ENCODE measurements at regions not wholly inside any gene's neighbourhood (a gene's known extent, or its start where the extent isn't known, plus 50 kb on each side); places are given as distances from the start of the nearest gene placed in this dataset.

- no peak for ATAC-seq
- Mint-ChIP-seq H3K9me3 (peaks cover 0 to 27% (median 6%) of the 10 kb centered on the region in 9 donors), H3K4me3 (no peak overlapping the region), H3K36me3 (no peaks in the 10 kb centered on the region), H3K27ac (no peak overlapping the region), H3K27me3 (peaks cover 0 to 2% (median 0%) of the 10 kb centered on the region in 5 donors), H3K4me1 (no peaks in the 10 kb centered on the region)
- POLR2A ChIA-PET = no interaction called here
- no peak for DNase-seq
Measured at GRCh38 chr4:67036791-67037190, 508.5 kb downstream of the CENPC start.

DNA sequence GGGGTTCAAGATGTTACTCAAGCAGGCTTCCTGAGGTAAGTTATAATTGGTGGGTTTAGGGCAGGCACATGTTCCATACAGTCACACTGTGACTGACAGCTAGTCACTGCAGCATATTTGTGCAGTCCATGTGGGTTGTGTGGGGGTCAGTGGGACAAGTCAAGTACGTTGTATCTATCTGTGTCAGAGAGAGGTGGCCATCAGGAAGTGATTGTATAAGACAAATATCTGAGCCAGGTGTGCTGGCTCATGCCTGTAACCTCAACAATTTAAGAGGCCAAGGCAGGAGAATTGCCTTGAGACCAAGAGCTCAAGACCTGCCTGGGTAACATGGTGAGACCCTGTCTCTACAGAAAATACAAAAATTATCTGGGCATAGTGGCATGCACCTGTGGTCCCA, 509.3 kb downstream of the CENPC start:
- Mint-ChIP-seq H3K9me3 (peaks cover 0 to 27% (median 6%) of the 10 kb centered on the region in 9 donors), H3K36me3 (no peaks in the 10 kb centered on the region), H3K4me3 (no peak overlapping the region), H3K27me3 (peaks cover 0 to 2% (median 0%) of the 10 kb centered on the region in 5 donors), H3K27ac (no peak overlapping the region), H3K4me1 (no peaks in the 10 kb centered on the region)
- ATAC-seq (no peak), DNase-seq (no peak)
- POLR2A ChIA-PET = no interaction called here

DNA sequence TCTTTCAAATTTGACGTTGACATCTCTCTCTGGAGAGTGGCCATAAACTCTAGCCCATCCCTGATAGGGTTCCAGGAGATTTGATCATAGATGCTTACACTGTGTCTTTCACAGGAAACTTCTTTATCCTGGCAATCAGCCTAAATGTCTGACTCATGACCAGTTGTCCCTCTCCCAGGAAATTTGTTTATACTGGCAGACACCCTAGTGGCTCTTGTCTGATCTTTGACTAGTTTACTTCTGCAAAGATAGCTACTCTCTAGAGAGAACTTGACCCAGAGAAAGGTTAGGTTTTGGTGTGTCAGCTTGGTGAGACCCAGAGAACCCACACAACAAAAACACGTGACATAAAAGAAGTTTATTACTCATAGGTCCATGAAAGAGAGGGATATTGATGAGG, 509.8 kb downstream of the CENPC start:
- ATAC-seq = no peak
- Mint-ChIP-seq H3K36me3 (no peaks in the 10 kb centered on the region), H3K27ac (no peak overlapping the region), H3K4me3 (no peak overlapping the region), H3K9me3 (peaks cover 0 to 27% (median 6%) of the 10 kb centered on the region in 9 donors), H3K27me3 (peaks cover 0 to 2% (median 0%) of the 10 kb centered on the region in 5 donors), H3K4me1 (no peaks in the 10 kb centered on the region)
- no peak for DNase-seq
- POLR2A ChIA-PET = no interaction called here

GRCh38 chr4:67030636-67031035, 514.7 kb downstream of the CENPC start:
- no peak overlapping the region for H3K4me3 Mint-ChIP-seq
- H3K36me3 Mint-ChIP-seq = no peaks in the 10 kb centered on the region
- POLR2A ChIA-PET = no interaction called here

GRCh38 chr4:67020438-67020797, 524.9 kb downstream of the CENPC start:
- peaks cover 2 to 39% (median 9%) of the 10 kb centered on the region in 9 donors for H3K9me3 Mint-ChIP-seq
- ATAC-seq = no peak
- H3K27ac Mint-ChIP-seq = no peak overlapping the region
- no peaks in the 10 kb centered on the region for H3K4me1 Mint-ChIP-seq
- DNase-seq = no peak
- no peaks in the 10 kb centered on the region for H3K36me3 Mint-ChIP-seq
- POLR2A ChIA-PET = no interaction called here
- peaks cover 0 to 3% (median 0%) of the 10 kb centered on the region in 5 donors for H3K27me3 Mint-ChIP-seq
- no peak overlapping the region for H3K4me3 Mint-ChIP-seq

More at GRCh38 chr4:67030636-67031035, 514.7 kb downstream of the CENPC start:
- H3K27me3 Mint-ChIP-seq = no peaks in the 10 kb centered on the region
- no peaks in the 10 kb centered on the region for H3K4me1 Mint-ChIP-seq
- no peak overlapping the region for H3K27ac Mint-ChIP-seq
- DNase-seq = no peak
- peaks cover 0 to 12% (median 3%) of the 10 kb centered on the region in 9 donors for H3K9me3 Mint-ChIP-seq
- no peak for ATAC-seq

GRCh38 chr4:67019686-67020437, 525.4 kb downstream of the CENPC start:
- DNase-seq = no peak
- Mint-ChIP-seq H3K27ac (no peak overlapping the region), H3K27me3 (peaks cover 0 to under 1% (median 0%) of the 10 kb centered on the region in 5 donors), H3K4me3 (no peak overlapping the region), H3K4me1 (no peaks in the 10 kb centered on the region), H3K36me3 (no peaks in the 10 kb centered on the region), H3K9me3 (peaks cover 1 to 37% (median 9%) of the 10 kb centered on the region in 9 donors)
- no peak for ATAC-seq
- POLR2A ChIA-PET = no interaction called here

GRCh38 chr4:67014592-67014991, 530.7 kb downstream of the CENPC start:
- Mint-ChIP-seq H3K27me3 (no peaks in the 10 kb centered on the region), H3K4me1 (no peaks in the 10 kb centered on the region), H3K4me3 (no peak overlapping the region), H3K9me3 (peaks cover 4 to 45% (median 11%) of the 10 kb centered on the region in 9 donors), H3K36me3 (no peaks in the 10 kb centered on the region), H3K27ac (no peak overlapping the region)
- POLR2A ChIA-PET = no interaction called here
- DNase-seq = no peak
- no peak for ATAC-seq

DNA sequence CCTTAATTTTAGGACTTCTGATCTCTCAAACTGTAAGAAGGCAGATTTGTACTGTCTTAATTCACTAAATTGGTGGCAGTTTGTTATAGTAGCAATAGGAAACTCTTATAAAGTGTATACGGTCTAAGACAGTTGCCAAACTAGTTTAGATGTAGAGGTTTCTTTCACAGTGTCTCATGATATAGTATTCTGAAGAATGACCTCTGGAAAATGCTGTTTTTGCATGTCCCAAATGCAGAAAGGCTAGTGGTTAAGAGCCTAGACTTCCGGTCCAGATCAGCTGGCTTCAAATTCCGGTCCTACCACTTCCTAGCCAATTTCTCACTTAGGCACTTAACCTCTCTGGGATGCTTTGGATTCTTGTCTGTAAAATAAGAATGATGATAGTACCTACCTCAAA, 538.5 kb downstream of the CENPC start:
- ATAC-seq (no peak), DNase-seq (no peak)
- peaks cover 0 to 22% (median 6%) of the 10 kb centered on the region in 9 donors for H3K9me3 Mint-ChIP-seq
- POLR2A ChIA-PET = no interaction called here
- no peaks in the 10 kb centered on the region for H3K36me3 Mint-ChIP-seq
- H3K27ac Mint-ChIP-seq = no peak overlapping the region
- H3K27me3 Mint-ChIP-seq = peaks cover 0 to 5% (median 0%) of the 10 kb centered on the region in 5 donors
- no peak overlapping the region for H3K4me3 Mint-ChIP-seq
- no peaks in the 10 kb centered on the region for H3K4me1 Mint-ChIP-seq

DNA sequence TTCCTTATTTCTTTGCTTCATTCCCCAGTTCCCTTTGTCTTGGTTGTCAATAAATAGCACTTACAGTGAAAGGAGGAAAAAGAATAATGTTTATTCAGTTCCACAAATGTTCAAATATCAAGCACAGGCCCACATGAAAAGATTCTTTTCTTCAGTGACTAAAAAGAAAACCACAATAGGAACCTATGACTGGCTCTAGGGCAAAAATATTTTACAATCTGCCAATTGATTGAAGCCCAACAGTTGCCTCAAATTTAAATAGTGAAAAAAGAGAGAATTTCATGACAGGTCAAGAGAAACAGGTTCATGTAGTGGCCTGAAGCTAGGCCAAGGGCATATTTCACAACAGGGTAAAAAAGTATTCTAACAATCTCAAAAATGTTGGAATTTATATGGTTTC, 553.8 kb downstream of the CENPC start:
- DNase-seq (no peak), ATAC-seq (no peak)
- POLR2A ChIA-PET = no interaction called here
- no peak overlapping the region for H3K27ac Mint-ChIP-seq
- H3K36me3 Mint-ChIP-seq = peaks cover 0 to 12% (median 0%) of the 10 kb centered on the region in 3 donors
- H3K9me3 Mint-ChIP-seq = peaks cover under 1 to 23% (median 21%) of the 10 kb centered on the region in 9 donors
- H3K4me3 Mint-ChIP-seq = no peak overlapping the region
- H3K27me3 Mint-ChIP-seq = no peaks in the 10 kb centered on the region
- H3K4me1 Mint-ChIP-seq = no peaks in the 10 kb centered on the region

DNA sequence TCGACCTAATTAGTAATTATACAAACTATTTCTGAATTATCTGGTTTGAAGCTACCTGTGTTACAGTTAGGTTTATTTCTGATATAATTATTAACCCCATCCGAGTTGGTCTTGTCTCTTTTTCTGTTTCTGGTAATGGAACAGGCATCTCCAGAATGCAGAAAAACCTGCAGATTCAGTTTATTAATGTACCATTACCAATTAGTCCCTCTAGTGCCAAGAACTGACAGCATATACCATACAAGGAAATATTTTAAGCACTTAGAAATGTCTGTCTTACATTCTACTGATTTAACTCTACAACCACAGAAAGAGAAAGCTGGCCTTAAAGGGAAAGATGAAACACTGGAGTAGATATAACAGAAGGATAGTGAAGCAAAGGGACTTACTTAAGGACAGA, 570.6 kb downstream of the CENPC start:
- Mint-ChIP-seq H3K36me3 (no peaks in the 10 kb centered on the region), H3K9me3 (peaks cover 0 to 15% (median 2%) of the 10 kb centered on the region in 9 donors), H3K27ac (no peak overlapping the region), H3K4me3 (no peak overlapping the region), H3K27me3 (no peaks in the 10 kb centered on the region), H3K4me1 (no peaks in the 10 kb centered on the region)
- POLR2A ChIA-PET = interaction anchor here (0.6 kb wide), 1 partner anchor 24 kb away, joined by 3 read pairs; no protein-coding TSS in a partner anchor
- ATAC-seq (no peak), DNase-seq (no peak)

DNA sequence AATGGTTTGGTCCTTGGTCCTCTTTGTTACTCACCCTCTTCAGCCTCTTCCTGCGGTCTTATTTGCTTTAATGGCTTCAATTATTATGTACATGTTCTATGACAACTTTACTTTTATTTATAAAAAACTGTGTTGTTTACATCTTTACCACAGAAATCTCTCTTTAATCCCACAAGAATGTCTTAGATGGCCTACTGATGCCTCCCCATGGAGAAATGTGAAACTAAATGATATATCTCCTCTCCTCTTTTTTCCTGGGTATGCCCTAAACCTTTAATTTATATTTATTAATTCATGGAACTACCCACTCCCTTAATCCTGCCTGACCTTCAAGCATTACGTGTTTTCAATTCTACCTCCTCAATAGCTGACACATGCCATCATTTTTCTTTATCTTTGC, 573.2 kb downstream of the CENPC start:
- H3K36me3 Mint-ChIP-seq = no peaks in the 10 kb centered on the region
- no peak for DNase-seq
- H3K27me3 Mint-ChIP-seq = no peaks in the 10 kb centered on the region
- no peaks in the 10 kb centered on the region for H3K4me1 Mint-ChIP-seq
- no peak for ATAC-seq
- POLR2A ChIA-PET = no interaction called here
- H3K4me3 Mint-ChIP-seq = no peak overlapping the region
- H3K27ac Mint-ChIP-seq = no peak overlapping the region
- H3K9me3 Mint-ChIP-seq = peaks cover 0 to 15% (median 2%) of the 10 kb centered on the region in 9 donors

DNA sequence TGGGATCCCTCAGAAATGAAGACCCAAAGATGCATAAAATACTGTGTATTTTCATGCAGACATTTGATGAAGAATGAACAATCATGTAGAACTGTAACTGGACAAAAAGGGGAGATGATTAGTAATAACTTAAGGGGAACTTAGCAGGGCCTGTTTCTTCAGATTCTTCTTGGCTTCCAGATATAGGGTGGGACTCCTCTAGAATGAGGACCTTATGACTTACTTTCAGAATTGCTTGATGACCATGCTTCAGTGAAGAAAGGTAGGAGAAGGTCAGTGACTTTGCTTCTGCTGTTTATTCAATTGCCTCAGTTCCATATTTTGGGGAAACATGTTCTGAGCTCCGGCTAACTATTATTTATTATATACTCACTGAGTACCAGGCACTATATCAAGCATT, 580.8 kb downstream of the CENPC start:
- DNase-seq (no peak), ATAC-seq (no peak)
- Mint-ChIP-seq H3K4me3 (no peak overlapping the region), H3K9me3 (peaks cover 0 to 13% (median 4%) of the 10 kb centered on the region in 9 donors), H3K27ac (no peak overlapping the region), H3K27me3 (no peaks in the 10 kb centered on the region), H3K36me3 (no peaks in the 10 kb centered on the region), H3K4me1 (no peaks in the 10 kb centered on the region)
- POLR2A ChIA-PET = no interaction called here

DNA sequence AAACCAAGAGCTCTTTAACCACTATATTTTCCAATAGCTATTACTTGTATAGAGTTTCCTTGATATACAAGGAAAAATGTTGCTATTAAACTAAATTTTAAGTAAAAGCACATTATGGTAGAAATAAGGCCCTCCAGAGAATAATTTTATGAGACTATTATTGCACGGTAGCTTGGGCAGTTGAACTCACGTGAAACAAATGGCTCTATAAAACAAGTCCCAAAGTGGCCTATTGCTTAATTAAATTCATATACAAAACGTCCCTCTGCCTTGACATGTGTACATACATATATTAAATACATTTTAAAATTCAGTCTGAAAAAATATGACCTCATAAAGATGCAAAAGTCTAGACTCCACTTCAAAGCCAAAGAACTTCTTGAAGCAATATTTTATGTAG, 582.2 kb downstream of the CENPC start:
- Mint-ChIP-seq H3K36me3 (no peaks in the 10 kb centered on the region), H3K4me1 (no peaks in the 10 kb centered on the region), H3K27me3 (no peaks in the 10 kb centered on the region), H3K9me3 (peaks cover 0 to 18% (median 5%) of the 10 kb centered on the region in 9 donors), H3K27ac (no peak overlapping the region), H3K4me3 (no peak overlapping the region)
- ATAC-seq (no peak), DNase-seq (no peak)
- POLR2A ChIA-PET = no interaction called here

GRCh38 chr4:66959207-66959606, 586.1 kb downstream of the CENPC start:
- H3K36me3 Mint-ChIP-seq = no peaks in the 10 kb centered on the region
- H3K27me3 Mint-ChIP-seq = no peaks in the 10 kb centered on the region
- no peak for ATAC-seq
- no peaks in the 10 kb centered on the region for H3K4me1 Mint-ChIP-seq
- H3K27ac Mint-ChIP-seq = no peak overlapping the region
- no peak for DNase-seq
- POLR2A ChIA-PET = no interaction called here
- no peak overlapping the region for H3K4me3 Mint-ChIP-seq
- peaks cover 0 to 25% (median 3%) of the 10 kb centered on the region in 9 donors for H3K9me3 Mint-ChIP-seq

All from naive thymus-derived CD8-positive, alpha-beta T cell (primary cell).